CD4-positive, alpha-beta T cell treated with Interleukin-4 for 4 hours (primary cell): ENCODE measurements at regions not wholly inside any gene's neighbourhood (a gene's known extent, or its start where the extent isn't known, plus 50 kb on each side); places are given as distances from the start of the nearest gene placed in this dataset.
"Not testable (repeated sequence)": the region's sequence is repeated elsewhere in the genome, so short reads cannot be mapped to it uniquely, and the experiment has no call there.

Source experiments
- DNase-seq: peaks from one replicate; pipeline ENCODE4 v3.0.0-alpha.2; 2020

DNA sequence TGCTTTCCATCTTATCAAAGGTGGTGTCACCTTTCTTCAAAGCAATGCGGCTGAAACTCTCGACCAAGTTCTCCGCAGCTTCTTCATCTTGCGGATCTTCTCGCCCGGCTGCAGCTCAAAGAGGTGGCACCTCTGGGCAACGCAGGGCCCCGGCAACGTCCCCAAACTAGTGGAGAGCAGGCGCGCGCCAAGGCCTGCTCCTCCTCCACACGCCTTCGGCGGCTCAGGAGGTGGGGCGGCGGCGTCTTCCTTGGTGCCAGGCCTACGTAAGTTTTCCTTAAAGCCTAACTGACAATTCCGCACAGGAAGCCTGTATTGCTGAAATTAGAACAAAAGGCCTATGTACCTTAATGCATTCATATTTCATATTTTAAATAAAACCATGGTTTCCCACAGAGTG lies 112.0 kb downstream of the TMX1 start:
- DNase-seq, result no peak

- no peak for DNase-seq
These were observed 113.9 kb downstream of the TMX1 start for GRCh38 chr14:51353901-51354300.

- no peak for DNase-seq
These were observed 114.8 kb downstream of the TMX1 start for GRCh38 chr14:51354846-51355245.

GRCh38 chr14:51356381-51356780 lies 116.3 kb downstream of the TMX1 start:
- no peak for DNase-seq

GRCh38 chr14:51357250-51357649 lies 117.2 kb downstream of the TMX1 start:
- no peak for DNase-seq

DNA sequence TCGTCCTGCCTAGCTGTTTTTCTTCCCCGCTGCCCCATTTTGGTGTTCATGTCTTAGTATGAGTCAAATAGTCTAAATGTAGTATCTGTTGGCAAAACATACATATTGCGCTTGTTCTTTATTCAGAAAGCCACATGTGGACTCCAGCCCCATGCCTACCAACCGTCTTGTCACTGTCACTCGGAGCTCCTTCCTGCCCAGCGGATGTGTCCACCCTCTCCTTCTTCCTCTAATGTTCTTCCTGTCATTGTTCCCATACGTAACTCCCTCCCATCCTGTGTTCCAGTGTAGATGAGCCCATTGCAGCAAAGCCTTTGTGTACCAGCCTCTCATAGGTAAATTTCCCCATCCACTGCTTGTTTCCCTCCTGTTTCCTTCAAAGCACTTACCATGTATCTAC lies 120.5 kb downstream of the TMX1 start:
- no peak for DNase-seq

DNA sequence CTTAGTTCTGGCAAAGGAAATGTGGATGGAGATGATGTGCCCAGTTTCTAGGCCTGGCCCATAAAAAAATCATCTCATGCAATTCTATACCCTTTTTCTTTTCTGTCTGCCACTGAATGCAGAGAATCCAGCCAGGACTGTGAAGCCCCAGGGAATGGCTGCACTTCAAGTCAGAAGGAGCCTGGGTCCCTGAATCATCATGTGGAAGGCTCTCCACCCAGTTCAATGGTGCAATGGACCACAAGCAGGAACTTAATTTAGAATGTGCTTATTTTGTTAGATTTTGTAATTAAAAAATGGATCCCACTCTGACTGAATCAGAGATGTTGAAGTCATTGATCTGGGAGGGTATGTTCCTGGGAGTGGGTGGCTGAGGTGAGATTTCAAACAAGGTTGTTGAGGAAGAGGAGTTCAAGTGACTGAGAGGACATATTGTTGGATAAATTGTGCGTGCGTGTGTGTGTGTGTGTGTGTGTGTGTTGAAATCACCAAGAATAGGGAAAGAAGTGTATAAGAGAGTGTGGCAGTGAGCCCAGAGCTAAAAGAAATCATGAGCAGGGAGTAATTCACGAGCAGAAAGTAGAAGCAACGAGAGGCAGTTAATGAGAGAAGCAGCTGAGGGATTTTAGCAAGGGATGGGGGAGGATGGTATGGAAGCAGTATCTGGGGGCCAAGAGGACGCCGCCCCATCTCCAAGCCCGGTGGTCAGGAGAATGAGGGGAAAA lies 125.4 kb downstream of the TMX1 start:
- no peak for DNase-seq

GRCh38 chr14:51366460-51366859 lies 126.4 kb downstream of the TMX1 start:
- DNase-seq, result not testable (repeated sequence)

- DNase-seq, result not testable (repeated sequence)
These were observed 127.0 kb downstream of the TMX1 start for GRCh38 chr14:51366866-51367599.

GRCh38 chr14:51367600-51367931 lies 127.5 kb downstream of the TMX1 start:
- DNase-seq, result no peak

DNA sequence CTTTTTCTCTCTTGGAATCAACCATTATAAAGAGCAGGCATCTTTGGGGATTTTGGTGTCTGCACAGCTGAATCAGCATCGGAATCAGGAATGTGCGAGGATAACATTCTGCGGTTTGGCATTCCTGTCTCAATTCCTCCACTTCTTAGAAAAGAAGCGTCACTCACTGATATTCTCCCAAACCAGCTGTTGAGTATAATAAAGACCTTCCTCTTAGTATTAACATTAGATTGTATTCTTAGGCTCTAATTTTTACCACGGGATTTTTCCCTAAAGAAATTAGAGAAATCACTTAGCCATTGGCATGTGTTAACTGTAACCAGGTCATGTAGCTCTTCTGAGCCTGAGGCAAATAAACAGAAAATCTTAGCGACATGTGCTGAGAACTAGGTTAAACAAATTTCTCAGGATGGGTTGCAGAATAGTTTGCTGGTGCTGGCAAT lies 128.7 kb downstream of the TMX1 start:
- no peak for DNase-seq

GRCh38 chr14:51369814-51370213 lies 129.8 kb downstream of the TMX1 start:
- DNase-seq, result peak; percentile 8

- DNase-seq, result no peak
These were observed 130.8 kb downstream of the TMX1 start for GRCh38 chr14:51370758-51371386.

DNA sequence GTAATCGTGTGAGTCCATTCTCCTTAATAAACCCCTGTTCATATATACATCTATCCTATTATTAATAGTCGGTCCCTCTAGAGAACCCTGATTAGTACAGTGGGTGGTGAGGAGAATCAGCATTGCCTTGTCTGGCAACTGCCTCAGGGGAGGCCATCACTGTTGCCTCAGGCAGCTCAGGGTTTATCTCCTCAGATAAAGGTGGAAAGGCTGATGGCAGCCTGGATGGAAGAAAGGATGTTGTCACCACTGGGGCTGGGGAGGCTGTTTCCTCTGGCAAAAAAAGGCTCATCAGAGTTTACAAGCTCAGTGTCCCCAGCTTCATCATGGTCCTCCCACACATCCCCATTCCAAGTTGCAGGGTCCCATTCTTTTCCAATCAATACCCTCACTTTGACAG lies 137.1 kb downstream of the TMX1 start:
- DNase-seq, result not testable (repeated sequence)

GRCh38 chr14:51382506-51382905 lies 142.5 kb downstream of the TMX1 start:
- no peak for DNase-seq

DNA sequence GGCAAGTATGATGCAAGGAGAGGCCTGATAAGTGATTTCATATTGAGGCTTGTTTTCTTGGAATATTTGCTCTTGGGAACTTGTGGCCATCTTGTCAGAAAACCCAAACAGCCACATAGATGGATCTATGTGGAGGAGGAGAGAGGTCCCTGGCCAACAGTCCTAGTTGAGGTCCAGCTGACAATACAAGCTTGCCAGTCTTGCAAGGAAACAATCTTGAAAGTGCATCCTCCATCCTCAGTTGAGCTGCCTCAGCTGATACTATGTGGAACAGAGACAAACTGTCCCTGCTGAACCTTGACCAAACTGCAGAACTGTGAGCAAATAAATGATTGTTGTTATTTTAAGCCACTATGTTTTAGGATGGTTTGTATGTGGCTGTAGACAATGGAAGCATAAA lies 146.4 kb downstream of the TMX1 start:
- no peak for DNase-seq

- no peak for DNase-seq
These were observed 147.1 kb downstream of the TMX1 start for GRCh38 chr14:51386983-51387735.

DNA sequence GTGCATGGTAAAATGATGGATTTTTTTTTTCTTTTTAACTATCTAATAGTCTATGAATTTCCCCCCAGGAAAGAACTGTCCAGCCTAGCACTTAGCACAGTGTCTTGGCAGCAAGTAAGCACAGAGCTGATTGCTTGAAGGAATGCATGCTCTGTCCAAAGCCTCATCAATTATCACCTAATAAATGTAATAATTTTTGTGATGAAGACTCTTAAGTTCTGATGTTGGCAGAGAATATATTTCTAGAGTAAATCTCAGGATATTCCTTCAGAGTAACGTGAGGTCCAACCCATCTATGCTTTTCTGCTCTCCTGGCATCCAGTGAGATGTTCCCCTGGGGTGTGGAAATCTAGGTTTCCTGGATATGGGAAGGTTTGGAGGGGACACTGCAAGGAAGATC lies 152.4 kb downstream of the TMX1 start:
- DNase-seq, result no peak

GRCh38 chr14:51394384-51394783 lies 154.3 kb downstream of the TMX1 start:
- DNase-seq, result no peak

DNA sequence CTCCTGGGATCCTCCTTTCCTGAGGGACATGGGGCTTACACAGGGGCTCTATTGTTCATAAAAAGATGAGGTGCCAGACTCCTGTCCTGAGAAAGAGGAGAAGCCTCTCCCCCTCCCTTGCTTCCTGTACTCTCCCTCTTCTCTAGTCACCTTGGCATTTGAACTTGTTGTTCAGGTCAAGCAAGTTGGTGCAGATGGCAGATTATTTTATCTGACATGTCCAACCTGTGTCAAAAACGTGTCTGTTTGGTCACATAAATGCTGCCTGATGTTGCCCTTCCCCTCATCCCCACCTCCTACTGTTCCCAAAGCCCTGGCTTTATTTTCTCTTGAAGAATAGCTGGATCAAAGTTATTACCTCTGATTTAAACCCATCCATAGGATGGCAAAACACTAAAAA lies 154.8 kb downstream of the TMX1 start:
- DNase-seq, result no peak

DNA sequence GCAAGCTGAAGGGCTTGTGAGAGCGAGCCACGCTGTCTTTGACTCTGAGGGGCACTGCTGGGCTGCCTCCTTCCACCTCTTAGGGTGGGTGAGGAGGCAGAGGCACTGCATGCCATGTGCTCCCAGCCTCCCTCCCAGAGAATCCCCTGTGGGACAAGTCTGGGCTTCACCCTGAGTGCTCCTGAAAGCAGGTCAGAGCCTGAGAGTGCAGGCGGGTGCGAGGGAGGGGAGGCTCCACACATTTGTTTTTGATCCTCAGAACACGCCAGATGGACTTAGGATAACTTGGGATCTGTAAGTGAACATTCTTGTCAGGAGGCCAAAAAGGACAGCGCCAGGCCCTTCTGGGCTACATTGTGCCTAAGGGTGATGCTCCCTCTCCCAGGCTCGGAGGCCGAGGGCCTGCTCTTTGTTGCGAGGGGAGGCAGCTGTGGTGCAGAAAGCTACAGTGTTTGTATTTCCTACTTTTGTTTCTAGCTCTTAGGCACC lies 155.4 kb downstream of the TMX1 start:
- no peak for DNase-seq

DNA sequence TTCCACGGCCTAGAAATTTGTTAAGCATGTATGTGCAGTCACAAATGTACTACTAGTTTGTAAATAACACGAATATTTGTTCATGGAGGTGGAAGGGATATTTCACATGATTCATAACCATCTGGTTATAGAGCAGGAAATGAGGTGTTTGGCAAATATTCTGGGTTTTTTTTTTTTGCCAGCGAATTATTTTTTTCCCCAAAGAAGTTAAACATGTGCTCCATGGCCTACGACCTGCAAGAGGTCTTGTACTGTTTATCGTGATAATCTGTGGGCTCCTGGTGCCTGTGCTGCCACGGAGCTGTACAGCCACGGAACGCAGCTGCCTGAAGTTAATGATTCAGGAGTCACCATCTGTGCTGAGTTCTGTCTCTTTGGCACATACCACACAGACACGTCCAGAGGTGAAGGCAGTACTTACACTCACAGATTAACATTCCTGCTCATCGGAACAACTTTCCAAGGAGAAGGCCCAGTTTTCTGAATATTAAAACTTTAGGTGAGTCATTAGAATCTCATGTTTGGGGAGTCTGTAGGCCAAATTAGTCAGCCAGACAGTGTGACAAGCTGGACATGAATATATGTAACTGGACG lies 156.3 kb downstream of the TMX1 start:
- DNase-seq, result no peak

GRCh38 chr14:51398898-51399297 lies 158.9 kb downstream of the TMX1 start:
- no peak for DNase-seq
